ENCODE measurements at regions not wholly inside any gene's neighbourhood (a gene's known extent, or its start where the extent isn't known, plus 50 kb on each side); places are given as distances from the start of the nearest gene placed in this dataset.

DNA sequence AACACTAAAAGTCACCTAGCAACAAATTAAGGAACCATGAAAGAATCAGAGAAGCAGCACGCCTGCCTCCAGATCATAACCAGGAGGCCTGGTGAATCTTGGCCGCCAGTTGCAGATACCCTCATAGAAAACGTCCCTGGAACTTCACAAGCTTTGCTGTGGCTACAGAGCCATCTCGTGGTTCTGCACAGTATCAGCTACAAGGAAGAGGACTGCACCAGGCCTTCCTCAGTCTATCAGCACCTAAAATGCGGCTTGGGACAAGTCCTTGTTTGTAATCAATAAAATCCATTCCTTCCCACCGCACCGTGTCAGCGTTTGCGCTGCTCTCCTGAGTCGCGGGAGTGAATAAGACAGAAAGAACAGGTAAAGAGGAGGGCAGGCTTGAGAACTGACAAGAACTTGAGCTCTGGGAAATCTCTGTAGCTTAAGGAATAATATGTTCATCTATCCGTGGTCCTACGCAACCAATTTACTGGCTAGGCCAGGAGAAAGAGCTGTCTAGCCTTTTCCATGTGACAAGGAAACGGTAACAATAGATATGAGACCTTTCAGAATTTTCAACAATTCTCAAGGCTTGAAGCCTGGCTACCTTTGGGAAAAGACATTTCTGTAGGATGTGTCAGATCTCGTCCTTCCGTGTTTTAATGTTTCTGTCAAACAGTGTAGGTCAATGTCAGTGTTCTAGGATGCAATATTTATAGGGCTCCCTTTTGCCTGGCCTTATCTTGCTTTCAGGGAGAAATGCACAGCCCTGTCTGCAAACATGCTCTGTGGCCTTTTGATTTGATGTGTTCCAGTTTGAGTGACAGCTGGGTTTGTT, 128.5 kb upstream of the RAB12 start:
- DNase-seq (ENCODE audit: extremely low spot score in 2 of 2) = no peak
- H3K36me3 ChIP-seq = no peaks in the 10 kb centered on the region
- TF ChIP-seq, protein P1, sequence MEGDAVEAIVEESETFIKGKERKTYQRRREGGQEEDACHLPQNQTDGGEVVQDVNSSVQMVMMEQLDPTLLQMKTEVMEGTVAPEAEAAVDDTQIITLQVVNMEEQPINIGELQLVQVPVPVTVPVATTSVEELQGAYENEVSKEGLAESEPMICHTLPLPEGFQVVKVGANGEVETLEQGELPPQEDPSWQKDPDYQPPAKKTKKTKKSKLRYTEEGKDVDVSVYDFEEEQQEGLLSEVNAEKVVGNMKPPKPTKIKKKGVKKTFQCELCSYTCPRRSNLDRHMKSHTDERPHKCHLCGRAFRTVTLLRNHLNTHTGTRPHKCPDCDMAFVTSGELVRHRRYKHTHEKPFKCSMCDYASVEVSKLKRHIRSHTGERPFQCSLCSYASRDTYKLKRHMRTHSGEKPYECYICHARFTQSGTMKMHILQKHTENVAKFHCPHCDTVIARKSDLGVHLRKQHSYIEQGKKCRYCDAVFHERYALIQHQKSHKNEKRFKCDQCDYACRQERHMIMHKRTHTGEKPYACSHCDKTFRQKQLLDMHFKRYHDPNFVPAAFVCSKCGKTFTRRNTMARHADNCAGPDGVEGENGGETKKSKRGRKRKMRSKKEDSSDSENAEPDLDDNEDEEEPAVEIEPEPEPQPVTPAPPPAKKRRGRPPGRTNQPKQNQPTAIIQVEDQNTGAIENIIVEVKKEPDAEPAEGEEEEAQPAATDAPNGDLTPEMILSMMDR (IDR thresholded peaks at IDR 0.05) = peak in 2 of 3 experiments; percentile 22 to 30
- TF ChIP-seq POLR2AphosphoS5 (IDR thresholded peaks at IDR 0.05; ENCODE audit: insufficient read depth in 1 of 2, low read depth in 1 of 2) = no peak
- no peak overlapping the region for H3K27ac ChIP-seq
- H3K27me3 ChIP-seq = no peaks in the 10 kb centered on the region
- no peaks in the 10 kb centered on the region for H3K9me3 ChIP-seq
- intact Hi-C loops (cut with DNase I) = no loop called here
- H3K4me3 ChIP-seq = no peak overlapping the region
- H3K4me1 ChIP-seq = no peaks in the 10 kb centered on the region

DNA sequence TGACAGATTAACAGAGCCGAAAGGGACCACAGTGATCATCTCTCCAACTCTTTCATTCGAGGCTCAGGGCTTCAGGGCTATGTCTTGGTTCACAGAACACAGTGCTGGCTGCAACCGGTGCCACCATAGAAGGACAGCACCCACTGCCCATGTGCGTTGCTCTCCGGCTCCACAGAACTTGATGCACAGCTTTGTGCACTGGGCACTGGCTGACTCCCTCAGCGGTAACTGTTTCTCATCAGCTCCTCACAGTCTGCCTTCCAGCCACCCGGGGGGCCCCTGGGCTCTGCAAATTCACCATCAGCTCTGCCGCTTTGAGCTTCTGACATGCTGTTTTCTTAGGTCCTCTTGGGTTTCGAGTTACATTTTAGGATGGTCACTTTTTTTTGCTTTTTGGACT, 124.3 kb upstream of the RAB12 start:
- no peak overlapping the region for H3K27ac ChIP-seq
- peak in 1 of 2 donors; percentile 52 for DNase-seq (ENCODE audit: extremely low spot score in 2 of 2)
- intact Hi-C loops (cut with DNase I) = no loop called here
- H3K27me3 ChIP-seq = no peaks in the 10 kb centered on the region
- no peak for TF ChIP-seq POLR2AphosphoS5 (IDR thresholded peaks at IDR 0.05; ENCODE audit: insufficient read depth in 1 of 2, low read depth in 1 of 2)
- TF ChIP-seq POLR2A (IDR thresholded peaks at IDR 0.05) = no peak
- TF ChIP-seq, protein P1 (IDR thresholded peaks at IDR 0.05) = no peak
- H3K36me3 ChIP-seq = no peaks in the 10 kb centered on the region
- no peaks in the 10 kb centered on the region for H3K9me3 ChIP-seq
- H3K4me3 ChIP-seq = no peak overlapping the region
- H3K4me1 ChIP-seq = no peaks in the 10 kb centered on the region

DNA sequence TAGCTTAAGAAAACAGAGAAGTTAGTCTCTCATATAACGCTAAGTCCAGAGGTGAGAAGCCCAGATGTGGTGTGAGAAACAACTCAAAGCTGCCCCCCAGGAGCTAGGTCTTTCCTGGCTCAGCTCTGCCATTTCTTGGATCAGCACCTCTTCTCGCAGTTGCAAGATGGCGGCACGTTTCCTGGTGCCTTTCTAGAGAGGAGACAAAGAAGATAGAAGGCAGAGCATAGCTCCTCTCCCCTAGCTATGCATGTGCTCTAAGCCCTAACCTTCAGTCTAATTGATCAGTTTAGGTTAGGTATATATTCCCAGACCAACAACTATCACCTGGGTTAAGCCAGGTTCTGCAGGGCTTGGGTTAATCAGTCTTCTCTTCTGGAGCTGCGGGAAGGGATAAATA, 119.5 kb upstream of the RAB12 start:
- intact Hi-C loops (cut with DNase I) = no loop called here
- no peak overlapping the region for H3K4me3 ChIP-seq
- DNase-seq (ENCODE audit: extremely low spot score in 2 of 2) = peak in 1 of 2 donors; percentile 52
- H3K4me1 ChIP-seq = no peaks in the 10 kb centered on the region
- no peaks in the 10 kb centered on the region for H3K9me3 ChIP-seq
- TF ChIP-seq POLR2AphosphoS5 (IDR thresholded peaks at IDR 0.05; ENCODE audit: insufficient read depth in 1 of 2, low read depth in 1 of 2) (no peak), POLR2A (IDR thresholded peaks at IDR 0.05) (no peak)
- TF ChIP-seq, protein P1 (IDR thresholded peaks at IDR 0.05) = no peak
- H3K27me3 ChIP-seq = no peaks in the 10 kb centered on the region
- no peak overlapping the region for H3K27ac ChIP-seq
- no peaks in the 10 kb centered on the region for H3K36me3 ChIP-seq

DNA sequence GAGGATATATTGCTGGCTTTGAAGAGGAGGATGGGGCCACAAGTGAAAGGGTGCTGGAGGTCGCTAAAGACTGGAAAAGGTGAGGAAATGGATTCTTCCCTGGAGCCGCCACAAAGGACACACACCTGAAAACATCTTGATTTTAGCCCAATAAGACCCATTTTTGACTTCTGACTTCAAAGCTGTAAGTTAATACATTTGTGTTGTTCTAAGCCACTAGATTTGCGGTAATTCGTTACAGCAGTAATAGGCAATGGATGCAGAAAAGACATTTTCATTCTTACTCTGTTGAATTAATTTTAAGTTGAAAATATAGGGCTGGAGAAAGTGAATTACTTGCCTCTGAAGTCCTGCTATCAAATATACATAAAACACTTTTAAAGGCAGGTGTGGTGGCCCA, 117.7 kb upstream of the RAB12 start:
- no peaks in the 10 kb centered on the region for H3K27me3 ChIP-seq
- H3K9me3 ChIP-seq = no peaks in the 10 kb centered on the region
- H3K4me3 ChIP-seq = no peak overlapping the region
- TF ChIP-seq POLR2AphosphoS5 (IDR thresholded peaks at IDR 0.05; ENCODE audit: insufficient read depth in 1 of 2, low read depth in 1 of 2) (no peak), POLR2A (IDR thresholded peaks at IDR 0.05) (no peak)
- TF ChIP-seq, protein P1 (IDR thresholded peaks at IDR 0.05) = no peak
- no peak overlapping the region for H3K27ac ChIP-seq
- H3K36me3 ChIP-seq = no peaks in the 10 kb centered on the region
- H3K4me1 ChIP-seq = no peaks in the 10 kb centered on the region
- DNase-seq (ENCODE audit: extremely low spot score in 2 of 2) = peak in 1 of 2 donors; percentile 22
- intact Hi-C loops (cut with DNase I) = no loop called here

DNA sequence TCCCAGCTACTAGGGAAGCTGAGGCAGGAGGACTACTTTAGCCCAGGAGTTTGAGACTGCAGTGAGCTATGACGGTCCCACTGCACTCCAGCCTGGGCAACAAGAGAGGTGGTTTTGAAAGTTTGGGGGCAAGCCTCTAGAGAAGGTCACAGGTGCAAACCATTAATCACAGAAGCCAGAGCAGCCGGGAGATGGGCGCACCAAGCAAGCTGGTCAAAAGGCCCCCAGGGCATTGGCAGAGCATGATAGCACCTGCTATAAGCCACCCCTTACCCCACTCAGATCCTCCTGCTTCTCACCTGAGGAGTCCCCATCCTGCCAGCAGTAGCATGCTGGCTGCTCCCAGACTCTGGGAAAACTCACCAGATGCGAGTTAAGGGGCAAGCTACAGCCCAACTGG, 116.1 kb upstream of the RAB12 start:
- Histone ChIP-seq H3K9me3 (no peaks in the 10 kb centered on the region), H3K4me3 (no peak overlapping the region), H3K4me1 (no peaks in the 10 kb centered on the region)

More for the DNA sequence above, 116.1 kb upstream of the RAB12 start:
- peak in 1 of 2 donors; percentile 52 for DNase-seq (ENCODE audit: extremely low spot score in 2 of 2)
- H3K27me3 ChIP-seq = no peaks in the 10 kb centered on the region
- no peaks in the 10 kb centered on the region for H3K36me3 ChIP-seq
- H3K27ac ChIP-seq = no peak overlapping the region
- intact Hi-C loops (cut with DNase I) = no loop called here
- TF ChIP-seq POLR2A (IDR thresholded peaks at IDR 0.05) = no peak
- TF ChIP-seq, protein P1 (IDR thresholded peaks at IDR 0.05) = no peak
- TF ChIP-seq POLR2AphosphoS5 (IDR thresholded peaks at IDR 0.05; ENCODE audit: insufficient read depth in 1 of 2, low read depth in 1 of 2) = no peak

All from vagina (tissue), 2 donors.